ENCODE measurements at regions not wholly inside any gene's neighbourhood (a gene's known extent, or its start where the extent isn't known, plus 50 kb on each side); places are given as distances from the start of the nearest gene placed in this dataset.

GRCh38 chr1:103341377-103341880 lies 184.1 kb upstream of the RNPC3 start (continued):
- TF ChIP-seq REST (IDR thresholded peaks at IDR 0.05; ENCODE audit: unreplicated experiment), result no peak

- Mint-ChIP-seq H3K9me3 (no peaks in the 10 kb centered on the region), H3K36me3 (ENCODE audit: low read depth) (no peaks in the 10 kb centered on the region), H3K4me3 (no peak overlapping the region), H3K27me3 (ENCODE audit: insufficient read depth, low read depth, poor library complexity) (no peaks in the 10 kb centered on the region), H3K27ac (no peak overlapping the region), H3K4me1 (no peaks in the 10 kb centered on the region)
- Histone ChIP-seq H3K4me1 (ENCODE audit: insufficient read depth) (no peaks in the 10 kb centered on the region), H2AFZ (no peak overlapping the region), H3K9me2 (ENCODE audit: insufficient read depth) (no peaks in the 10 kb centered on the region), H3K79me2 (replicated peaks; ENCODE audit: insufficient read depth) (no peaks in the 10 kb centered on the region), H3F3A (replicated peaks; ENCODE audit: low read depth) (no peaks in the 10 kb centered on the region), H3K27ac (ENCODE audit: low read depth) (no peak overlapping the region), H3K4me2 (no peak overlapping the region), H3K36me3 (ENCODE audit: insufficient read depth) (no peaks in the 10 kb centered on the region), H3K4me3 (no peak overlapping the region), H3K27me3 (ENCODE audit: insufficient read depth) (no peaks in the 10 kb centered on the region), H4K20me1 (replicated peaks; ENCODE audit: insufficient read depth) (no peaks in the 10 kb centered on the region)
- DNase-seq (ENCODE audit: low spot score), result no peak
- TF ChIP-seq EZH2 (IDR thresholded peaks at IDR 0.05; ENCODE audit: low read depth, unreplicated experiment) (no peak), NANOG (IDR thresholded peaks at IDR 0.05; ENCODE audit: borderline replicate concordance) (no peak), JUNB (IDR thresholded peaks at IDR 0.05; ENCODE audit: unreplicated experiment) (no peak), STAT1 (IDR thresholded peaks at IDR 0.05; ENCODE audit: unreplicated experiment) (no peak), ZNF462 (CRISPR knock-in tag; IDR thresholded peaks at IDR 0.05) (no peak)
- ATAC-seq, result no peak
Observed at GRCh38 chr1:103337779-103338178, 187.7 kb upstream of the RNPC3 start.
